ENCODE measurements at regions not wholly inside any gene's neighbourhood (a gene's known extent, or its start where the extent isn't known, plus 50 kb on each side); places are given as distances from the start of the nearest gene placed in this dataset.

DNA sequence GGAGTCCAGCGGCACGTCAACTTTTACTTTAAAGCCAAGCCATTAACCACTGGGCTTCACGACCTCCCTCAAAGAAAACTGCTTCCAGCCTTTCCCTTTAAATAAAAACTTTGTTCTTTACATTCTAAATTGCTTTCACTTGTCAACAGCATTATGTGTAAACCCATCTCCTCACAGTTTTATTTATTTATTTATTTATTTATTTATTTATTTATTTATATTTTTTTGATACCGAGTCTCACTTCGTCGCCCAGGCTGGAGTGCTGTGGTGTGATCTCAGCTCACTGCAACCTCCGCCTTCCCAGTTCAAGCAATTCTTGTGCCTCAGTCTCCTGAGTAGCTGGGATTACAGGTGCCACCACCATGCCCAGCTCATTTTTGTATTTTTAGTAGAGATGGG, 165.7 kb downstream of the NUFIP1 start (continued):
- TF ChIP-seq ZNF202 (tag by site-specific recombination; IDR thresholded peaks at IDR 0.05; ENCODE audit: borderline replicate concordance), result peak; percentile 98
- peak; percentile 91 for TF ChIP-seq ZNF558 (tag by site-specific recombination; IDR thresholded peaks at IDR 0.05)
- TF ChIP-seq, protein P1, sequence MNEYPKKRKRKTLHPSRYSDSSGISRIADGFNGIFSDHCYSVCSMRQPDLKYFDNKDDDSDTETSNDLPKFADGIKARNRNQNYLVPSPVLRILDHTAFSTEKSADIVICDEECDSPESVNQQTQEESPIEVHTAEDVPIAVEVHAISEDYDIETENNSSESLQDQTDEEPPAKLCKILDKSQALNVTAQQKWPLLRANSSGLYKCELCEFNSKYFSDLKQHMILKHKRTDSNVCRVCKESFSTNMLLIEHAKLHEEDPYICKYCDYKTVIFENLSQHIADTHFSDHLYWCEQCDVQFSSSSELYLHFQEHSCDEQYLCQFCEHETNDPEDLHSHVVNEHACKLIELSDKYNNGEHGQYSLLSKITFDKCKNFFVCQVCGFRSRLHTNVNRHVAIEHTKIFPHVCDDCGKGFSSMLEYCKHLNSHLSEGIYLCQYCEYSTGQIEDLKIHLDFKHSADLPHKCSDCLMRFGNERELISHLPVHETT (tag by site-specific recombination; IDR thresholded peaks at IDR 0.05), result peak; percentile 43; the same call in 1 of the 2 replicates
- TF ChIP-seq ZNF664 (tag by site-specific recombination; IDR thresholded peaks at IDR 0.05), result peak; percentile 61
- TF ChIP-seq, protein P2, sequence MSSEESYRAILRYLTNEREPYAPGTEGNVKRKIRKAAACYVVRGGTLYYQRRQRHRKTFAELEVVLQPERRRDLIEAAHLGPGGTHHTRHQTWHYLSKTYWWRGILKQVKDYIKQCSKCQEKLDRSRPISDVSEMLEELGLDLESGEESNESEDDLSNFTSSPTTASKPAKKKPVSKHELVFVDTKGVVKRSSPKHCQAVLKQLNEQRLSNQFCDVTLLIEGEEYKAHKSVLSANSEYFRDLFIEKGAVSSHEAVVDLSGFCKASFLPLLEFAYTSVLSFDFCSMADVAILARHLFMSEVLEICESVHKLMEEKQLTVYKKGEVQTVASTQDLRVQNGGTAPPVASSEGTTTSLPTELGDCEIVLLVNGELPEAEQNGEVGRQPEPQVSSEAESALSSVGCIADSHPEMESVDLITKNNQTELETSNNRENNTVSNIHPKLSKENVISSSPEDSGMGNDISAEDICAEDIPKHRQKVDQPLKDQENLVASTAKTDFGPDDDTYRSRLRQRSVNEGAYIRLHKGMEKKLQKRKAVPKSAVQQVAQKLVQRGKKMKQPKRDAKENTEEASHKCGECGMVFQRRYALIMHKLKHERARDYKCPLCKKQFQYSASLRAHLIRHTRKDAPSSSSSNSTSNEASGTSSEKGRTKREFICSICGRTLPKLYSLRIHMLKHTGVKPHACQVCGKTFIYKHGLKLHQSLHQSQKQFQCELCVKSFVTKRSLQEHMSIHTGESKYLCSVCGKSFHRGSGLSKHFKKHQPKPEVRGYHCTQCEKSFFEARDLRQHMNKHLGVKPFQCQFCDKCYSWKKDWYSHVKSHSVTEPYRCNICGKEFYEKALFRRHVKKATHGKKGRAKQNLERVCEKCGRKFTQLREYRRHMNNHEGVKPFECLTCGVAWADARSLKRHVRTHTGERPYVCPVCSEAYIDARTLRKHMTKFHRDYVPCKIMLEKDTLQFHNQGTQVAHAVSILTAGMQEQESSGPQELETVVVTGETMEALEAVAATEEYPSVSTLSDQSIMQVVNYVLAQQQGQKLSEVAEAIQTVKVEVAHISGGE (tag by site-specific recombination; conservative IDR thresholded peaks at IDR 0.05; ENCODE audit: low read depth), result peak; percentile 73
- TF ChIP-seq GLI2 (tag by site-specific recombination; IDR thresholded peaks at IDR 0.05; ENCODE audit: borderline replicate concordance, low read depth), result peak; percentile 51; the same call in 1 of the 2 replicates
- peak; percentile 98 for TF ChIP-seq ZNF394 (tag by site-specific recombination; IDR thresholded peaks at IDR 0.05; ENCODE audit: borderline replicate concordance)
- peak; percentile 58; the same call in 1 of the 2 replicates for TF ChIP-seq ZFP3 (tag by site-specific recombination; IDR thresholded peaks at IDR 0.05; ENCODE audit: low read depth)
- TF ChIP-seq ZNF529 (tag by site-specific recombination; IDR thresholded peaks at IDR 0.05; ENCODE audit: insufficient replicate concordance), result peak; percentile 47
- TF ChIP-seq ZNF121 (tag by site-specific recombination; IDR thresholded peaks at IDR 0.05), result 0 out of 2 replicates have a peak, but pooled peaks have one; percentile 18
- peak; percentile 67; the same call in 1 of the 2 replicates for TF ChIP-seq ZNF560 (tag by site-specific recombination; IDR thresholded peaks at IDR 0.05; ENCODE audit: borderline replicate concordance)
- TF ChIP-seq ZNF140 (tag by site-specific recombination; IDR thresholded peaks at IDR 0.05), result peak; percentile 86; the same call in 1 of the 2 replicates
- TF ChIP-seq ZNF629 (tag by site-specific recombination; IDR thresholded peaks at IDR 0.05), result peak; percentile 59
- TF ChIP-seq GFI1B (tag by site-specific recombination; IDR thresholded peaks at IDR 0.05), result peak; percentile 44; the same call in 1 of the 2 replicates
- TF ChIP-seq ZNF433 (tag by site-specific recombination; IDR thresholded peaks at IDR 0.05; ENCODE audit: low read depth), result peak; percentile 91
- TF ChIP-seq ZNF514 (tag by site-specific recombination; IDR thresholded peaks at IDR 0.05), result peak; percentile 84; the same call in 1 of the 2 replicates

DNA sequence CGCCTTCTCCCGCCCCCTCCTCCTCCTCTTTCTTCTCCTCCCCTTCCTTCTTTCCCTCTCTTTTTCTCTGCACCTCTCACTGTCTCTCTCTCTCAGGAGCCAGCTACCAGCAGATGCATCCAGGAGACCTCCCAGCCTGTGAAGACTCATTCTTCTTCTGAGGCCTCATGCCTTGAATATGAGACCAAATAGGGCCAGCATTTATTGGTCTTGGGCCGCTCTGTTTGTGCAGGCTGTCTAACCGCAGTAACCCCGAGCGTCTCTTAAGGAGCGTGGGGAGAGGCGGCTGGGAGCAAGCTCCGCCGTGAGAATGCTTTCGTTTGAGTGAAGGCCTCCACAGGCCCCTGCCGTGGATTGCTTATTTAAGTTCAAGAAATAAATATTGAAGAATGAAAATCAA, 167.0 kb downstream of the NUFIP1 start:
- POLR2A ChIA-PET, result no interaction called here
- CTCF ChIA-PET, result no interaction called here

DNA sequence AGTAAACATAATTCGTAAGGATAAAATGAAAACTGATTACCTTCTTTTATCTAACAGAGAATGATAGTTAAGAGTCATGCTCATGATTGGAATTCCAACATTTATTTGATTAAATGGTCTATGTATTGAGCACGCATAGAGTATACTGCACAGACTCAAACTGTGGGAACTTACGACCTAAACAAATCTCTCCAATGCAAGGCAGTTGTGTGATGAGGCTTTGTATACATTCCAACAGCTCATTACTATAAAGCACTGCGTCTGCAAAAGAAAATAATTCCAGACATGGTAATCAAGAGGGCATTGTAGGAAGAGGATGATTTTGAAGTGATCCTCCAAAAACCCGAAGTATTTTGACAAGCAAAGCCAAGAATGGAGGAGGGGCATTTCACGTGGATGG, 169.5 kb downstream of the NUFIP1 start:
- no peaks in the 10 kb centered on the region for H3K9me3 ChIP-seq (ENCODE audit: control insufficient read depth, insufficient read depth, low read depth, low read length)
- no peaks in the 10 kb centered on the region for H3K36me3 ChIP-seq (ENCODE audit: control insufficient read depth in 2 of 2, insufficient read depth in 1 of 2, low read length in 2 of 2)
- TF ChIP-seq, protein P3, sequence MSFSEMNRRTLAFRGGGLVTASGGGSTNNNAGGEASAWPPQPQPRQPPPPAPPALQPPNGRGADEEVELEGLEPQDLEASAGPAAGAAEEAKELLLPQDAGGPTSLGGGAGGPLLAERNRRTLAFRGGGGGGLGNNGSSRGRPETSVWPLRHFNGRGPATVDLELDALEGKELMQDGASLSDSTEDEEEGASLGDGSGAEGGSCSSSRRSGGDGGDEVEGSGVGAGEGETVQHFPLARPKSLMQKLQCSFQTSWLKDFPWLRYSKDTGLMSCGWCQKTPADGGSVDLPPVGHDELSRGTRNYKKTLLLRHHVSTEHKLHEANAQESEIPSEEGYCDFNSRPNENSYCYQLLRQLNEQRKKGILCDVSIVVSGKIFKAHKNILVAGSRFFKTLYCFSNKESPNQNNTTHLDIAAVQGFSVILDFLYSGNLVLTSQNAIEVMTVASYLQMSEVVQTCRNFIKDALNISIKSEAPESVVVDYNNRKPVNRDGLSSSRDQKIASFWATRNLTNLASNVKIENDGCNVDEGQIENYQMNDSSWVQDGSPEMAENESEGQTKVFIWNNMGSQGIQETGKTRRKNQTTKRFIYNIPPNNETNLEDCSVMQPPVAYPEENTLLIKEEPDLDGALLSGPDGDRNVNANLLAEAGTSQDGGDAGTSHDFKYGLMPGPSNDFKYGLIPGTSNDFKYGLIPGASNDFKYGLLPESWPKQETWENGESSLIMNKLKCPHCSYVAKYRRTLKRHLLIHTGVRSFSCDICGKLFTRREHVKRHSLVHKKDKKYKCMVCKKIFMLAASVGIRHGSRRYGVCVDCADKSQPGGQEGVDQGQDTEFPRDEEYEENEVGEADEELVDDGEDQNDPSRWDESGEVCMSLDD (tag by site-specific recombination; IDR thresholded peaks at IDR 0.05), result no peak
- TF ChIP-seq ZNF416 (tag by site-specific recombination; IDR thresholded peaks at IDR 0.05) (no peak), ZNF658 (tag by site-specific recombination; IDR thresholded peaks at IDR 0.05) (no peak), KLF7 (tag by site-specific recombination; IDR thresholded peaks at IDR 0.05; ENCODE audit: borderline replicate concordance) (no peak)
- POLR2A ChIA-PET, result no interaction called here
- CTCF ChIA-PET, result no interaction called here
- no peaks in the 10 kb centered on the region for H3K4me1 ChIP-seq (ENCODE audit: control insufficient read depth, insufficient read depth, low read length)
- H3K4me3 ChIP-seq (ENCODE audit: low read depth, low read length), result no peak overlapping the region
- no peak overlapping the region for H3K27ac ChIP-seq (ENCODE audit: extremely low read depth, low read depth, low read length)

More for the DNA sequence above, 167.0 kb downstream of the NUFIP1 start:
- Histone ChIP-seq H3K36me3 (ENCODE audit: control insufficient read depth in 2 of 2, insufficient read depth in 1 of 2, low read length in 2 of 2) (no peaks in the 10 kb centered on the region), H3K4me3 (ENCODE audit: low read depth, low read length) (no peak overlapping the region), H3K4me1 (ENCODE audit: control insufficient read depth, insufficient read depth, low read length) (no peaks in the 10 kb centered on the region), H3K9me3 (ENCODE audit: control insufficient read depth, insufficient read depth, low read depth, low read length) (no peaks in the 10 kb centered on the region), H3K27ac (ENCODE audit: extremely low read depth, low read depth, low read length) (no peak overlapping the region)
- peak; percentile 41; the same call in 1 of the 2 replicates for TF ChIP-seq EGR2 (tag by site-specific recombination; IDR thresholded peaks at IDR 0.05; ENCODE audit: low read depth)
- TF ChIP-seq BCL11A (tag by site-specific recombination; IDR thresholded peaks at IDR 0.05; ENCODE audit: low read depth), result no peak
